ENCODE measurements at regions not wholly inside any gene's neighbourhood (a gene's known extent, or its start where the extent isn't known, plus 50 kb on each side); places are given as distances from the start of the nearest gene placed in this dataset.

GRCh38 chr4:143036443-143036842 lies 148.3 kb upstream of the USP38 start:
- TF ChIP-seq ZFP30 (CRISPR knock-in tag; IDR thresholded peaks at IDR 0.05) (no peak), SNAI2 (CRISPR knock-in tag; IDR thresholded peaks at IDR 0.05) (no peak), ARNTL (CRISPR knock-in tag; IDR thresholded peaks at IDR 0.05; ENCODE audit: borderline replicate concordance, low read depth) (no peak), BACH2 (CRISPR knock-in tag; IDR thresholded peaks at IDR 0.05; ENCODE audit: borderline replicate concordance) (no peak), POU6F1 (CRISPR knock-in tag; IDR thresholded peaks at IDR 0.05; ENCODE audit: borderline replicate concordance, low read depth) (no peak), ESRRG (CRISPR knock-in tag; IDR thresholded peaks at IDR 0.05) (no peak)
- TF ChIP-seq, protein P1, sequence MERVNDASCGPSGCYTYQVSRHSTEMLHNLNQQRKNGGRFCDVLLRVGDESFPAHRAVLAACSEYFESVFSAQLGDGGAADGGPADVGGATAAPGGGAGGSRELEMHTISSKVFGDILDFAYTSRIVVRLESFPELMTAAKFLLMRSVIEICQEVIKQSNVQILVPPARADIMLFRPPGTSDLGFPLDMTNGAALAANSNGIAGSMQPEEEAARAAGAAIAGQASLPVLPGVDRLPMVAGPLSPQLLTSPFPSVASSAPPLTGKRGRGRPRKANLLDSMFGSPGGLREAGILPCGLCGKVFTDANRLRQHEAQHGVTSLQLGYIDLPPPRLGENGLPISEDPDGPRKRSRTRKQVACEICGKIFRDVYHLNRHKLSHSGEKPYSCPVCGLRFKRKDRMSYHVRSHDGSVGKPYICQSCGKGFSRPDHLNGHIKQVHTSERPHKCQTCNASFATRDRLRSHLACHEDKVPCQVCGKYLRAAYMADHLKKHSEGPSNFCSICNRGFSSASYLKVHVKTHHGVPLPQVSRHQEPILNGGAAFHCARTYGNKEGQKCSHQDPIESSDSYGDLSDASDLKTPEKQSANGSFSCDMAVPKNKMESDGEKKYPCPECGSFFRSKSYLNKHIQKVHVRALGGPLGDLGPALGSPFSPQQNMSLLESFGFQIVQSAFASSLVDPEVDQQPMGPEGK (CRISPR knock-in tag; IDR thresholded peaks at IDR 0.05; ENCODE audit: borderline replicate concordance): no peak

All from SK-N-SH treated with all-trans-retinoic acid at 6 μM for 48 hours (cell line).